GM13977 (cell line): ENCODE measurements at regions not wholly inside any gene's neighbourhood (a gene's known extent, or its start where the extent isn't known, plus 50 kb on each side); places are given as distances from the start of the nearest gene placed in this dataset.

ENCODE experiments used
- DNase-seq: peaks from one replicate; pipeline ENCODE4 v3.0.0; 2012; ENCODE audit warnings: low spot score
- CTCF ChIP-seq: IDR thresholded peaks from 2 replicates; pipeline ENCODE4 v1.5.1; 2012; ENCODE audit warnings: mild to moderate bottlenecking, control low read depth; ENCODE audit not compliant: insufficient read depth; ENCODE audit errors: extremely low read depth, missing control alignments
- in situ Hi-C: fragments of 300-500 bp; cut with MboI; formaldehyde crosslinking; loops from one replicate; pipeline ENCODE4 v1.12.0; 2022; ENCODE audit warnings: low sequenced_read_pairs, low pct_unique_long_range_greater_than_20kb, mixed read lengths, inconsistent platforms; ENCODE audit not compliant: unreplicated experiment

- TF ChIP-seq CTCF, result no peak
- in situ Hi-C loops, result no loop called here
- no peak for DNase-seq
Observed at GRCh38 chr3:10721101-10721500, 94.9 kb upstream of the SLC6A11 start.

- TF ChIP-seq CTCF, result no peak
- no peak for DNase-seq
- in situ Hi-C loops, result no loop called here
Observed at GRCh38 chr3:10722911-10723310, 93.1 kb upstream of the SLC6A11 start.

- in situ Hi-C loops, result no loop called here
- DNase-seq, result no peak
- TF ChIP-seq CTCF, result no peak
Observed at GRCh38 chr3:10723991-10724390, 92.0 kb upstream of the SLC6A11 start.

GRCh38 chr3:10725067-10725466 is 91.0 kb upstream of the SLC6A11 start:
- DNase-seq, result no peak
- in situ Hi-C loops, result loop anchor here (25.0 kb wide), 1 partner anchor 388 kb away; no protein-coding TSS in a partner anchor
- TF ChIP-seq CTCF, result no peak

GRCh38 chr3:10725846-10726245 is 90.2 kb upstream of the SLC6A11 start:
- in situ Hi-C loops, result loop anchor here (25.0 kb wide), 1 partner anchor 389 kb away; no protein-coding TSS in a partner anchor
- no peak for TF ChIP-seq CTCF
- DNase-seq, result no peak

- no peak for TF ChIP-seq CTCF
- DNase-seq, result no peak
- in situ Hi-C loops, result loop anchor here (25.0 kb wide), 1 partner anchor 389 kb away; no protein-coding TSS in a partner anchor
Observed at GRCh38 chr3:10726787-10727186, 89.2 kb upstream of the SLC6A11 start.

GRCh38 chr3:10729439-10729838 is 86.6 kb upstream of the SLC6A11 start:
- no peak for TF ChIP-seq CTCF
- no peak for DNase-seq
- in situ Hi-C loops, result loop anchor here (25.0 kb wide), 1 partner anchor 392 kb away; no protein-coding TSS in a partner anchor
